ENCODE measurements at regions not wholly inside any gene's neighbourhood (a gene's known extent, or its start where the extent isn't known, plus 50 kb on each side); places are given as distances from the start of the nearest gene placed in this dataset.

DNA sequence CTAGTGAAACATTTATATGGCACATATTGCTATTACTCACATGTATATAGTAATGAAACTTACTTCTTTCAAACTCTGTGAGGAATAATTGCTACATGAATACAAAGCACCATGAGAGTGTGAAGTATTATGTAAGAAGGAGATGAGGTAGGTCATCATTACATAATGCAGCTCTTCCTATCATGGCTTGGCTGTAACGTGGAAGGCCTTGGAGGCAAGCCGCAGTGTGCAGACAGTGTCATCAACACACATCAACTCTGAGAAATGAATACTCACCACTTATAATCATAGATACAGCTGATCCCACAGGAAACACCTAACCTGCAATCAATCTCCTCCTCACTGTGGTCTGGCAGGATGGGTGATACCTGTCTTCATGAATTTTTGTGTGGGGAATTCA, 49.9 kb upstream of the CCDC91 start:
- Histone ChIP-seq H3K36me3 (no peaks in the 10 kb centered on the region), H3K27ac (no peak overlapping the region), H3K4me1 (no peaks in the 10 kb centered on the region), H3K4me3 (no peak overlapping the region), H3K9me3 (no peaks in the 10 kb centered on the region), H3K27me3 (no peaks in the 10 kb centered on the region)
- TF ChIP-seq, protein P1, sequence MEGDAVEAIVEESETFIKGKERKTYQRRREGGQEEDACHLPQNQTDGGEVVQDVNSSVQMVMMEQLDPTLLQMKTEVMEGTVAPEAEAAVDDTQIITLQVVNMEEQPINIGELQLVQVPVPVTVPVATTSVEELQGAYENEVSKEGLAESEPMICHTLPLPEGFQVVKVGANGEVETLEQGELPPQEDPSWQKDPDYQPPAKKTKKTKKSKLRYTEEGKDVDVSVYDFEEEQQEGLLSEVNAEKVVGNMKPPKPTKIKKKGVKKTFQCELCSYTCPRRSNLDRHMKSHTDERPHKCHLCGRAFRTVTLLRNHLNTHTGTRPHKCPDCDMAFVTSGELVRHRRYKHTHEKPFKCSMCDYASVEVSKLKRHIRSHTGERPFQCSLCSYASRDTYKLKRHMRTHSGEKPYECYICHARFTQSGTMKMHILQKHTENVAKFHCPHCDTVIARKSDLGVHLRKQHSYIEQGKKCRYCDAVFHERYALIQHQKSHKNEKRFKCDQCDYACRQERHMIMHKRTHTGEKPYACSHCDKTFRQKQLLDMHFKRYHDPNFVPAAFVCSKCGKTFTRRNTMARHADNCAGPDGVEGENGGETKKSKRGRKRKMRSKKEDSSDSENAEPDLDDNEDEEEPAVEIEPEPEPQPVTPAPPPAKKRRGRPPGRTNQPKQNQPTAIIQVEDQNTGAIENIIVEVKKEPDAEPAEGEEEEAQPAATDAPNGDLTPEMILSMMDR (IDR thresholded peaks at IDR 0.05): no peak
- TF ChIP-seq POLR2AphosphoS5 (IDR thresholded peaks at IDR 0.05) (no peak), POLR2A (IDR thresholded peaks at IDR 0.05) (no peak)
- DNase-seq (ENCODE audit: low spot score in 2 of 2): no peak
- intact Hi-C loops (cut with DNase I; ENCODE audit: low total_unique reads): no loop called here
